ENCODE measurements at regions not wholly inside any gene's neighbourhood (a gene's known extent, or its start where the extent isn't known, plus 50 kb on each side); places are given as distances from the start of the nearest gene placed in this dataset.

GRCh38 chr6:131393433-131393832, 179.6 kb upstream of the ARG1 start:
- FAIRE-seq = no peak
- 36% methylated on average over 2 of the region's 2 CpGs for WGBS (ENCODE audit: missing lambda C conversion rate)
- H3K9me3 ChIP-seq = no peaks in the 10 kb centered on the region
- H3K27ac ChIP-seq = no peak overlapping the region
- ATAC-seq = no peak
- no peak overlapping the region for H3K4me2 ChIP-seq
- no peaks in the 10 kb centered on the region for H3K4me1 ChIP-seq
- H3K4me3 ChIP-seq = no peak overlapping the region
- DNase-seq (ENCODE audit: low read depth in 1 of 2, low spot score in 1 of 2) = no peak
- TF ChIP-seq KDM5A (IDR thresholded peaks at IDR 0.05) = no peak
- no peak for TF ChIP-seq HEYL (CRISPR knock-in tag; IDR thresholded peaks at IDR 0.05)
- TF ChIP-seq MAX (IDR thresholded peaks at IDR 0.05) = no peak
- TF ChIP-seq FOXS1 (CRISPR knock-in tag; IDR thresholded peaks at IDR 0.05) = no peak
- TF ChIP-seq MAZ (IDR thresholded peaks at IDR 0.05; ENCODE audit: borderline replicate concordance, low read depth, low read length) = no peak
- no peak for TF ChIP-seq EHMT2 (IDR thresholded peaks at IDR 0.05; ENCODE audit: low read depth)
- no peak for TF ChIP-seq ZC3H11A (IDR thresholded peaks at IDR 0.05)
- TF ChIP-seq E2F6 (IDR thresholded peaks at IDR 0.05; ENCODE audit: borderline replicate concordance, low read depth) = no peak
- TF ChIP-seq EHF (CRISPR knock-in tag; IDR thresholded peaks at IDR 0.05) = no peak
- POLR2A ChIA-PET = no interaction called here
- CTCF ChIA-PET = no interaction called here

GRCh38 chr6:131394768-131395432, 178.1 kb upstream of the ARG1 start:
- ChIA-PET POLR2A (no interaction called here), CTCF (no interaction called here)
- TF ChIP-seq SREBF2 (IDR thresholded peaks at IDR 0.05) = no peak
- no peak for TF ChIP-seq TP53 (CRISPR knock-in tag; IDR thresholded peaks at IDR 0.05)
- TF ChIP-seq MYC (IDR thresholded peaks at IDR 0.05; ENCODE audit: borderline replicate concordance, low read length) = no peak
- no peak for TF ChIP-seq E2F6 (IDR thresholded peaks at IDR 0.05; ENCODE audit: borderline replicate concordance, low read depth)
- TF ChIP-seq RCOR1 (IDR thresholded peaks at IDR 0.05; ENCODE audit: low read depth, low read length) = no peak
- TF ChIP-seq MAZ (IDR thresholded peaks at IDR 0.05; ENCODE audit: borderline replicate concordance, low read depth, low read length) = no peak
- TF ChIP-seq CEBPB (IDR thresholded peaks at IDR 0.05) = no peak
- no peak for TF ChIP-seq POLR2AphosphoS2 (conservative IDR thresholded peaks at IDR 0.05; ENCODE audit: low read length)
- no peak for TF ChIP-seq HMGXB4 (CRISPR knock-in tag; IDR thresholded peaks at IDR 0.05; ENCODE audit: borderline replicate concordance)
- no peak for TF ChIP-seq CBX8 (IDR thresholded peaks at IDR 0.05)
- TF ChIP-seq USF2 (IDR thresholded peaks at IDR 0.05) = no peak
- no peak for TF ChIP-seq ESRRA (IDR thresholded peaks at IDR 0.05; ENCODE audit: borderline replicate concordance, low read length)
- no peak for TF ChIP-seq ATOH8 (CRISPR knock-in tag; IDR thresholded peaks at IDR 0.05; ENCODE audit: low read depth)
- TF ChIP-seq PBX3 (IDR thresholded peaks at IDR 0.05) = no peak
- no peak for TF ChIP-seq JUNB (IDR thresholded peaks at IDR 0.05)
- TF ChIP-seq SMC3 (IDR thresholded peaks at IDR 0.05) = no peak
- no peak for TF ChIP-seq RAD21 (conservative IDR thresholded peaks at IDR 0.05 in 1 of 2, IDR thresholded peaks at IDR 0.05 in 1 of 2)
- TF ChIP-seq RNF2 (IDR thresholded peaks at IDR 0.05; ENCODE audit: borderline replicate concordance, low read depth) = no peak
- no peak for TF ChIP-seq POLR2A (IDR thresholded peaks at IDR 0.05; ENCODE audit: low read length)
- Histone ChIP-seq H3K4me1 (0 out of 3 replicates have a peak, but pooled peaks cover 2% of the 10 kb centered on the region), H3K4me2 (no peak overlapping the region), H3K27ac (no peak overlapping the region), H3K4me3 (no peak overlapping the region), H3K9me3 (no peaks in the 10 kb centered on the region)
- 43% methylated on average over 1 of the region's 1 CpG for WGBS (ENCODE audit: missing lambda C conversion rate)
- no peak for ATAC-seq
- no peak for FAIRE-seq
- no peak for DNase-seq (ENCODE audit: low read depth in 1 of 2, low spot score in 1 of 2)

Measured in A549 (cell line).